ENCODE measurements at regions not wholly inside any gene's neighbourhood (a gene's known extent, or its start where the extent isn't known, plus 50 kb on each side); places are given as distances from the start of the nearest gene placed in this dataset.

- Histone ChIP-seq H3K27me3 (no peaks in the 10 kb centered on the region), H3K27ac (no peak overlapping the region), H3K4me1 (no peaks in the 10 kb centered on the region), H3K9ac (no peak overlapping the region), H3K4me2 (no peak overlapping the region), H3K4me3 (no peak overlapping the region), H4K20me1 (no peaks in the 10 kb centered on the region), H3K9me3 (replicated peaks in 1 of 11) (peaks cover 11 to 25% (median 18%) of the 10 kb centered on the region in 11 experiments; a peak in 21 of 22 replicates), H3K36me3 (no peaks in the 10 kb centered on the region)
- no peak for TF ChIP-seq Cebpa-rat (IDR thresholded peaks at IDR 0.05)
Observed at GRCh38 chr2:240335061-240335460, 100.4 kb upstream of the GPC1 start.

- Histone ChIP-seq H3K9me3 (replicated peaks in 1 of 11) (peaks cover 2 to 11% (median 3%) of the 10 kb centered on the region in 11 experiments; a peak in 15 of 22 replicates), H3K27me3 (no peaks in the 10 kb centered on the region), H3K4me3 (no peak overlapping the region), H3K36me3 (no peaks in the 10 kb centered on the region), H3K27ac (no peak overlapping the region), H3K4me1 (no peaks in the 10 kb centered on the region), H3K9ac (no peak overlapping the region), H4K20me1 (no peaks in the 10 kb centered on the region), H3K4me2 (no peak overlapping the region)
- no peak for TF ChIP-seq Cebpa-rat (IDR thresholded peaks at IDR 0.05)
Observed at GRCh38 chr2:240336820-240337427, 98.5 kb upstream of the GPC1 start.

- TF ChIP-seq Cebpa-rat (IDR thresholded peaks at IDR 0.05), result no peak
- peaks cover 0 to 6% (median 0%) of the 10 kb centered on the region in 11 experiments; a peak in 2 of 22 replicates for H3K9me3 ChIP-seq (replicated peaks in 1 of 11)
Observed at GRCh38 chr2:240338274-240338673, 97.2 kb upstream of the GPC1 start.

GRCh38 chr2:240339411-240340360, 95.8 kb upstream of the GPC1 start:
- no peaks in the 10 kb centered on the region for H4K20me1 ChIP-seq
- H3K27ac ChIP-seq, result no peak overlapping the region
- no peak overlapping the region for H3K9ac ChIP-seq
- H3K4me1 ChIP-seq, result no peaks in the 10 kb centered on the region
- H3K9me3 ChIP-seq (replicated peaks in 1 of 11), result peaks cover 8 to 16% (median 11%) of the 10 kb centered on the region in 11 experiments
- H3K4me3 ChIP-seq, result no peak overlapping the region
- no peak for TF ChIP-seq Cebpa-rat (IDR thresholded peaks at IDR 0.05)
- no peak overlapping the region for H3K4me2 ChIP-seq
- H3K36me3 ChIP-seq, result no peaks in the 10 kb centered on the region; a peak in 1 of 22 replicates
- no peaks in the 10 kb centered on the region for H3K27me3 ChIP-seq

More at GRCh38 chr2:240338274-240338673, 97.2 kb upstream of the GPC1 start:
- H3K4me1 ChIP-seq, result no peaks in the 10 kb centered on the region
- no peaks in the 10 kb centered on the region for H3K36me3 ChIP-seq
- no peak overlapping the region for H3K9ac ChIP-seq
- no peaks in the 10 kb centered on the region for H3K27me3 ChIP-seq
- H3K27ac ChIP-seq, result no peak overlapping the region
- H3K4me3 ChIP-seq, result no peak overlapping the region
- H4K20me1 ChIP-seq, result no peaks in the 10 kb centered on the region
- no peak overlapping the region for H3K4me2 ChIP-seq

- no peak for TF ChIP-seq Cebpa-rat (IDR thresholded peaks at IDR 0.05)
- Histone ChIP-seq H3K4me1 (no peaks in the 10 kb centered on the region), H3K36me3 (no peaks in the 10 kb centered on the region; a peak in 1 of 22 replicates), H3K27me3 (no peaks in the 10 kb centered on the region), H3K9ac (no peak overlapping the region), H3K4me2 (no peak overlapping the region), H3K9me3 (replicated peaks in 1 of 11) (peaks cover 15 to 23% (median 17%) of the 10 kb centered on the region in 11 experiments), H4K20me1 (no peaks in the 10 kb centered on the region), H3K27ac (no peak overlapping the region), H3K4me3 (no peak overlapping the region)
Observed at GRCh38 chr2:240340361-240340761, 95.1 kb upstream of the GPC1 start.

- no peak overlapping the region for H3K9ac ChIP-seq
- H3K9me3 ChIP-seq (replicated peaks in 1 of 11), result peaks cover 22 to 30% (median 24%) of the 10 kb centered on the region in 11 experiments
- H3K4me3 ChIP-seq, result no peak overlapping the region
- no peak overlapping the region for H3K4me2 ChIP-seq
- H3K36me3 ChIP-seq, result no peaks in the 10 kb centered on the region; a peak in 1 of 22 replicates
- no peaks in the 10 kb centered on the region for H3K27me3 ChIP-seq
- no peaks in the 10 kb centered on the region for H4K20me1 ChIP-seq
- TF ChIP-seq Cebpa-rat (IDR thresholded peaks at IDR 0.05), result no peak
- no peak overlapping the region for H3K27ac ChIP-seq
- no peaks in the 10 kb centered on the region for H3K4me1 ChIP-seq
Observed at GRCh38 chr2:240341064-240341463, 94.4 kb upstream of the GPC1 start.

- TF ChIP-seq Cebpa-rat (IDR thresholded peaks at IDR 0.05), result no peak
- no peak overlapping the region for H3K9ac ChIP-seq
Observed at GRCh38 chr2:240343548-240343947, 91.9 kb upstream of the GPC1 start.

GRCh38 chr2:240344904-240345303, 90.6 kb upstream of the GPC1 start:
- no peaks in the 10 kb centered on the region; a peak in 1 of 22 replicates for H3K36me3 ChIP-seq
- H3K4me2 ChIP-seq, result no peak overlapping the region
- no peaks in the 10 kb centered on the region; a peak in 1 of 22 replicates for H4K20me1 ChIP-seq
- no peak overlapping the region for H3K27ac ChIP-seq
- no peaks in the 10 kb centered on the region for H3K27me3 ChIP-seq
- peaks cover 0 to 20% (median 11%) of the 10 kb centered on the region in 10 experiments; a peak in 13 of 20 replicates for H3K4me1 ChIP-seq
- peaks cover 23 to 33% (median 25%) of the 10 kb centered on the region in 11 experiments for H3K9me3 ChIP-seq (replicated peaks in 1 of 11)
- TF ChIP-seq Cebpa-rat (IDR thresholded peaks at IDR 0.05), result no peak
- H3K9ac ChIP-seq, result no peak overlapping the region
- H3K4me3 ChIP-seq, result no peak overlapping the region

More at GRCh38 chr2:240343548-240343947, 91.9 kb upstream of the GPC1 start:
- Histone ChIP-seq H3K9me3 (replicated peaks in 1 of 11) (peaks cover 23 to 33% (median 25%) of the 10 kb centered on the region in 11 experiments), H3K4me2 (no peak overlapping the region), H4K20me1 (no peaks in the 10 kb centered on the region; a peak in 1 of 22 replicates), H3K27ac (no peak overlapping the region), H3K4me1 (peaks cover 0 to 6% (median 0%) of the 10 kb centered on the region in 10 experiments; a peak in 6 of 20 replicates), H3K36me3 (no peaks in the 10 kb centered on the region; a peak in 1 of 22 replicates), H3K4me3 (no peak overlapping the region), H3K27me3 (no peaks in the 10 kb centered on the region)

Data from BLaER1 treated with 17β-estradiol and CSF1 and Interleukin-3, amounts not matched to agents 10 nM and 100 nM (cell line).